ENCODE measurements at regions not wholly inside any gene's neighbourhood (a gene's known extent, or its start where the extent isn't known, plus 50 kb on each side); places are given as distances from the start of the nearest gene placed in this dataset.
A peak's percentile ranks its signal among the peaks of the same experiment; 100 is the strongest.

- DNase-seq = no peak
These were observed 89.9 kb downstream of the TSEN15 start for GRCh38 chr1:184141361-184141880.

- no peak for DNase-seq
These were observed 91.9 kb downstream of the TSEN15 start for GRCh38 chr1:184143449-184143848.

- DNase-seq = no peak
These were observed 93.6 kb downstream of the TSEN15 start for GRCh38 chr1:184145083-184145482.

GRCh38 chr1:184146202-184146601, 94.7 kb downstream of the TSEN15 start:
- no peak for DNase-seq

- no peak for DNase-seq
These were observed 99.4 kb downstream of the TSEN15 start for GRCh38 chr1:184150776-184151531.

- no peak for DNase-seq
These were observed 100.9 kb downstream of the TSEN15 start for GRCh38 chr1:184152434-184152898.

GRCh38 chr1:184152974-184153373, 101.4 kb downstream of the TSEN15 start:
- peak; percentile 48 for DNase-seq

- no peak for DNase-seq
These were observed 102.2 kb downstream of the TSEN15 start for GRCh38 chr1:184153731-184154130.

GRCh38 chr1:184156521-184157393, 105.2 kb downstream of the TSEN15 start:
- no peak for DNase-seq

- DNase-seq = no peak
These were observed 105.8 kb downstream of the TSEN15 start for GRCh38 chr1:184157394-184157742.

- no peak for DNase-seq
These were observed 107.6 kb downstream of the TSEN15 start for GRCh38 chr1:184158896-184159681.

- no peak for DNase-seq
These were observed 108.7 kb downstream of the TSEN15 start for GRCh38 chr1:184160236-184160635.

- no peak for DNase-seq
These were observed 109.7 kb downstream of the TSEN15 start for GRCh38 chr1:184161071-184161698.

GRCh38 chr1:184162281-184162680, 110.8 kb downstream of the TSEN15 start:
- DNase-seq = no peak

- DNase-seq = no peak
These were observed 112.3 kb downstream of the TSEN15 start for GRCh38 chr1:184163674-184164465.

- no peak for DNase-seq
These were observed 113.0 kb downstream of the TSEN15 start for GRCh38 chr1:184164536-184164935.

- no peak for DNase-seq
These were observed 115.0 kb downstream of the TSEN15 start for GRCh38 chr1:184166485-184166884.

- DNase-seq = no peak
These were observed 115.8 kb downstream of the TSEN15 start for GRCh38 chr1:184167352-184167751.

GRCh38 chr1:184170719-184171118, 119.2 kb downstream of the TSEN15 start:
- DNase-seq = no peak

GRCh38 chr1:184176058-184176457, 124.5 kb downstream of the TSEN15 start:
- no peak for DNase-seq

- DNase-seq = no peak
These were observed 129.5 kb downstream of the TSEN15 start for GRCh38 chr1:184181044-184181443.
